ENCODE measurements at regions not wholly inside any gene's neighbourhood (a gene's known extent, or its start where the extent isn't known, plus 50 kb on each side); places are given as distances from the start of the nearest gene placed in this dataset.

DNA sequence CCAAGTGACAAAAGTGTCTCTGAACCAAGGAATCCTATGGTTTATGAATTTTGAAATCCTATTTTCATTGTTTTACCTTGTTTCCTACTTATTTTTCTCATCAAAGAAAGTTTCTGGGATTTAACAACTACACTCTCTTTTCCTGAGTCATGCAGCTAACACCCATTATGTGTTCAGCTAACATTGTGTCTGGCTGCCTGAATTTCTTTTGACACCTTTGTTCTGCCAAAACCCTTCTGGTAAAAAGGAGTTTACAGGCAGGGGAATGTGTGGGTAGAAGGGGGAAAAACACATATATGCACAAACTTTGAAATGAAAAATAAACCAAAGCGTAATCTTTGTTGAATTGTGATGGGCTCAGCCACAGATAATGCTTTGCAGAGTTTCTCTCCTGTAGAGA lies 146.2 kb downstream of the COX7C start:
- no TSS peak for BruUV-seq (replicated peaks)
- TF ChIP-seq MAZ (IDR thresholded peaks at IDR 0.05; ENCODE audit: borderline replicate concordance, low read depth, low read length) = no peak
- TF ChIP-seq, protein P1, sequence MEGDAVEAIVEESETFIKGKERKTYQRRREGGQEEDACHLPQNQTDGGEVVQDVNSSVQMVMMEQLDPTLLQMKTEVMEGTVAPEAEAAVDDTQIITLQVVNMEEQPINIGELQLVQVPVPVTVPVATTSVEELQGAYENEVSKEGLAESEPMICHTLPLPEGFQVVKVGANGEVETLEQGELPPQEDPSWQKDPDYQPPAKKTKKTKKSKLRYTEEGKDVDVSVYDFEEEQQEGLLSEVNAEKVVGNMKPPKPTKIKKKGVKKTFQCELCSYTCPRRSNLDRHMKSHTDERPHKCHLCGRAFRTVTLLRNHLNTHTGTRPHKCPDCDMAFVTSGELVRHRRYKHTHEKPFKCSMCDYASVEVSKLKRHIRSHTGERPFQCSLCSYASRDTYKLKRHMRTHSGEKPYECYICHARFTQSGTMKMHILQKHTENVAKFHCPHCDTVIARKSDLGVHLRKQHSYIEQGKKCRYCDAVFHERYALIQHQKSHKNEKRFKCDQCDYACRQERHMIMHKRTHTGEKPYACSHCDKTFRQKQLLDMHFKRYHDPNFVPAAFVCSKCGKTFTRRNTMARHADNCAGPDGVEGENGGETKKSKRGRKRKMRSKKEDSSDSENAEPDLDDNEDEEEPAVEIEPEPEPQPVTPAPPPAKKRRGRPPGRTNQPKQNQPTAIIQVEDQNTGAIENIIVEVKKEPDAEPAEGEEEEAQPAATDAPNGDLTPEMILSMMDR (conservative IDR thresholded peaks at IDR 0.05; ENCODE audit: low read depth, low read length) = no peak
- TF ChIP-seq FOS (IDR thresholded peaks at IDR 0.05; ENCODE audit: low read depth, low read length) = no peak
- TF ChIP-seq POLR2A (IDR thresholded peaks at IDR 0.05; ENCODE audit: low read depth, low read length) = no peak
- no peak for TF ChIP-seq RFX5 (IDR thresholded peaks at IDR 0.05; ENCODE audit: low read depth, low read length)
- no peak for TF ChIP-seq CHD1 (IDR thresholded peaks at IDR 0.05; ENCODE audit: low read depth, low read length)
- TF ChIP-seq SMC3 (IDR thresholded peaks at IDR 0.05; ENCODE audit: low read depth, low read length) = no peak
- no peak overlapping the region for H4K91ac ChIP-seq (ENCODE audit: insufficient read depth, low read depth, low read length)

More for the DNA sequence above, 146.2 kb downstream of the COX7C start:
- in situ Hi-C loops (cut with MboI; ENCODE audit: low sequenced_read_pairs) (no loop called here), intact Hi-C loops (cut with micrococcal nuclease) (no loop called here), dilution Hi-C loops (cut with HindIII; ENCODE audit: low sequenced_read_pairs, unreplicated experiment) (no loop called here)
- Histone ChIP-seq H3K9me3 (ENCODE audit: control insufficient read depth, insufficient read depth, low read length) (peaks cover 1% of the 10 kb centered on the region; the same call in 1 of the 2 replicates), H3K4me1 (ENCODE audit: control insufficient read depth, insufficient read depth, low read length) (no peaks in the 10 kb centered on the region), H3K79me1 (ENCODE audit: low read depth in 1 of 2, low read length in 2 of 2) (no peaks in the 10 kb centered on the region), H2BK20ac (ENCODE audit: low read depth, low read length) (no peak overlapping the region), H2BK5ac (ENCODE audit: low read depth, low read length, poor library complexity, severe bottlenecking) (no peak overlapping the region), H3K23ac (ENCODE audit: low read depth, low read length) (no peak overlapping the region), H3K56ac (ENCODE audit: extremely low read depth, insufficient read depth, low read length) (no peak overlapping the region), H3K18ac (ENCODE audit: low read depth, low read length) (no peak overlapping the region), H4K8ac (ENCODE audit: low read depth in 2 of 2, low read length in 2 of 2) (no peak overlapping the region), H3K4me2 (ENCODE audit: low read depth, low read length) (no peak overlapping the region), H2BK120ac (ENCODE audit: low read depth, low read length) (no peak overlapping the region), H4K20me1 (ENCODE audit: insufficient read depth, low read length) (no peaks in the 10 kb centered on the region), H3K27ac (ENCODE audit: insufficient read depth, low read length) (no peak overlapping the region), H2BK15ac (ENCODE audit: low read depth, low read length) (no peak overlapping the region), H3K4me3 (ENCODE audit: insufficient read depth, low read depth, low read length) (no peak overlapping the region), H3K4ac (ENCODE audit: low read depth, low read length) (no peak overlapping the region), H3K27me3 (ENCODE audit: control insufficient read depth, insufficient read depth, low read length) (no peaks in the 10 kb centered on the region), H2AK5ac (ENCODE audit: low read depth, low read length) (no peak overlapping the region), H3K9ac (ENCODE audit: low read depth, low read length) (no peak overlapping the region), H3K9me1 (ENCODE audit: insufficient read depth, low read length) (no peaks in the 10 kb centered on the region), H2AK9ac (replicated peaks; ENCODE audit: low read depth, low read length, poor library complexity) (no peak overlapping the region), H2AFZ (replicated peaks; ENCODE audit: low read length, poor library complexity) (no peak overlapping the region), H3K14ac (replicated peaks; ENCODE audit: low read depth, low read length) (no peak overlapping the region), H4K5ac (ENCODE audit: low read depth, low read length) (no peak overlapping the region), H3K36me3 (ENCODE audit: control insufficient read depth, insufficient read depth, low read length) (no peaks in the 10 kb centered on the region)
- ChIA-PET CTCF (no interaction called here), POLR2A (ENCODE audit: unreplicated experiment) (no interaction called here)
- ATAC-seq (ENCODE audit: low read depth) (no peak), DNase-seq (no peak)
- WGBS, 2 experiments (ENCODE audit: extremely low coverage in 2 of 2, insufficient read length in 1 of 2) = no CpG with 5 or more reads among the region's 1 CpG
